H7 (cell line): ENCODE measurements at regions not wholly inside any gene's neighbourhood (a gene's known extent, or its start where the extent isn't known, plus 50 kb on each side); places are given as distances from the start of the nearest gene placed in this dataset.
"Not testable (repeated sequence)": the region's sequence is repeated elsewhere in the genome, so short reads cannot be mapped to it uniquely, and the experiment has no call there.

Experiments
- DNase-seq: peaks from one replicate; pipeline ENCODE4 v3.0.0; 2012
- H3K27me3 ChIP-seq: 2 replicates; pipeline ENCODE4 v1.6.0; 2011; ENCODE audit warnings: mild to moderate bottlenecking, low read length; ENCODE audit not compliant: control insufficient read depth, insufficient read depth
- H3K36me3 ChIP-seq: replicated peaks from 2 replicates; pipeline ENCODE4 v1.5.1; 2011; ENCODE audit warnings: low read length; ENCODE audit not compliant: control insufficient read depth, insufficient read depth
- H3K4me3 ChIP-seq: 2 replicates; pipeline ENCODE4 v1.5.1; 2011; ENCODE audit warnings: low read depth, mild to moderate bottlenecking, control low read depth, low read length, moderate library complexity; ENCODE audit not compliant: insufficient read depth

GRCh38 chr4:159669094-159669493, 566.2 kb downstream of the RAPGEF2 start:
- H3K4me3 ChIP-seq, result no peak overlapping the region
- no peaks in the 10 kb centered on the region for H3K36me3 ChIP-seq
- H3K27me3 ChIP-seq, result no peaks in the 10 kb centered on the region
- no peak for DNase-seq

GRCh38 chr4:159673221-159673620, 570.3 kb downstream of the RAPGEF2 start:
- no peaks in the 10 kb centered on the region for H3K27me3 ChIP-seq
- DNase-seq, result no peak
- H3K36me3 ChIP-seq, result no peaks in the 10 kb centered on the region
- no peak overlapping the region for H3K4me3 ChIP-seq

GRCh38 chr4:159674241-159674640, 571.4 kb downstream of the RAPGEF2 start:
- H3K27me3 ChIP-seq, result no peaks in the 10 kb centered on the region
- H3K36me3 ChIP-seq, result no peaks in the 10 kb centered on the region
- no peak for DNase-seq
- H3K4me3 ChIP-seq, result no peak overlapping the region

GRCh38 chr4:159677521-159677920, 574.6 kb downstream of the RAPGEF2 start:
- Histone ChIP-seq H3K27me3 (no peaks in the 10 kb centered on the region), H3K4me3 (no peak overlapping the region), H3K36me3 (no peaks in the 10 kb centered on the region)
- no peak for DNase-seq

GRCh38 chr4:159682996-159683395, 580.1 kb downstream of the RAPGEF2 start:
- DNase-seq, result no peak
- no peaks in the 10 kb centered on the region for H3K36me3 ChIP-seq
- H3K27me3 ChIP-seq, result no peaks in the 10 kb centered on the region
- H3K4me3 ChIP-seq, result no peak overlapping the region

GRCh38 chr4:159684061-159684460, 581.2 kb downstream of the RAPGEF2 start:
- no peak for DNase-seq
- Histone ChIP-seq H3K27me3 (no peaks in the 10 kb centered on the region), H3K36me3 (no peaks in the 10 kb centered on the region), H3K4me3 (no peak overlapping the region)

GRCh38 chr4:159685340-159686092, 582.6 kb downstream of the RAPGEF2 start:
- Histone ChIP-seq H3K27me3 (no peaks in the 10 kb centered on the region), H3K36me3 (no peaks in the 10 kb centered on the region), H3K4me3 (no peak overlapping the region)
- no peak for DNase-seq

- H3K4me3 ChIP-seq, result no peak overlapping the region
- no peaks in the 10 kb centered on the region for H3K36me3 ChIP-seq
- no peak for DNase-seq
- no peaks in the 10 kb centered on the region for H3K27me3 ChIP-seq
These were observed 586.6 kb downstream of the RAPGEF2 start for GRCh38 chr4:159689526-159689925.

- no peaks in the 10 kb centered on the region for H3K36me3 ChIP-seq
- no peaks in the 10 kb centered on the region for H3K27me3 ChIP-seq
- no peak overlapping the region for H3K4me3 ChIP-seq
- DNase-seq, result no peak
These were observed 594.7 kb downstream of the RAPGEF2 start for GRCh38 chr4:159697322-159698283.

GRCh38 chr4:159698336-159698735, 595.5 kb downstream of the RAPGEF2 start:
- Histone ChIP-seq H3K4me3 (no peak overlapping the region), H3K36me3 (no peaks in the 10 kb centered on the region), H3K27me3 (no peaks in the 10 kb centered on the region)
- no peak for DNase-seq

- H3K4me3 ChIP-seq, result no peak overlapping the region
- H3K36me3 ChIP-seq, result no peaks in the 10 kb centered on the region
- no peak for DNase-seq
- H3K27me3 ChIP-seq, result no peaks in the 10 kb centered on the region
These were observed 599.3 kb downstream of the RAPGEF2 start for GRCh38 chr4:159702200-159702599.

GRCh38 chr4:159705334-159705733, 602.5 kb downstream of the RAPGEF2 start:
- Histone ChIP-seq H3K27me3 (no peaks in the 10 kb centered on the region), H3K4me3 (no peak overlapping the region), H3K36me3 (no peaks in the 10 kb centered on the region)
- DNase-seq, result no peak

- Histone ChIP-seq H3K27me3 (no peaks in the 10 kb centered on the region), H3K4me3 (no peak overlapping the region), H3K36me3 (no peaks in the 10 kb centered on the region)
- no peak for DNase-seq
These were observed 603.8 kb downstream of the RAPGEF2 start for GRCh38 chr4:159706704-159707103.

- H3K36me3 ChIP-seq, DNase-seq, H3K27me3 ChIP-seq, H3K4me3 ChIP-seq: not testable (repeated sequence)
These were observed 612.3 kb downstream of the RAPGEF2 start for GRCh38 chr4:159715180-159715579.

- Histone ChIP-seq H3K36me3 (no peaks in the 10 kb centered on the region), H3K27me3 (no peaks in the 10 kb centered on the region), H3K4me3 (no peak overlapping the region)
- DNase-seq, result no peak
These were observed 616.7 kb downstream of the RAPGEF2 start for GRCh38 chr4:159719531-159719930.
